ENCODE measurements at regions not wholly inside any gene's neighbourhood (a gene's known extent, or its start where the extent isn't known, plus 50 kb on each side); places are given as distances from the start of the nearest gene placed in this dataset.

DNA sequence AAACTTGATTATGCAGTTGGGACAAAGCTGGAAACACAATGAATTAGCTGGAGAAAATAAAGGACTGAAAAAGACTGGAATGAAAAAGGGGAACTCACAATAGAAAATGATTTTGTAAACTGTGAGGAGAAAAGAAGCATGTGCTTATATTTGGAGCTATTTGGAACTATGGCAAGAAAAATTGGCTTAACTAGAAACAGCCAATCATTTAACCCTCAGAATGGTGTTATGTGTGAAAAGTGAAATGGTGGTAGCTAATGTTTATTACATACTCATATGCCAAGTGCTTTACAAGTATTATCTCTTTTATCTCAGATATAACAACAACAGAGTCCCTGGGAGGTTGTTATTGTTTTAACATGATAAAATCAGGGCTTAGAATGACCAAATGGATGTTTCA lies 583.1 kb upstream of the SEL1L start:
- TF ChIP-seq, protein P1, sequence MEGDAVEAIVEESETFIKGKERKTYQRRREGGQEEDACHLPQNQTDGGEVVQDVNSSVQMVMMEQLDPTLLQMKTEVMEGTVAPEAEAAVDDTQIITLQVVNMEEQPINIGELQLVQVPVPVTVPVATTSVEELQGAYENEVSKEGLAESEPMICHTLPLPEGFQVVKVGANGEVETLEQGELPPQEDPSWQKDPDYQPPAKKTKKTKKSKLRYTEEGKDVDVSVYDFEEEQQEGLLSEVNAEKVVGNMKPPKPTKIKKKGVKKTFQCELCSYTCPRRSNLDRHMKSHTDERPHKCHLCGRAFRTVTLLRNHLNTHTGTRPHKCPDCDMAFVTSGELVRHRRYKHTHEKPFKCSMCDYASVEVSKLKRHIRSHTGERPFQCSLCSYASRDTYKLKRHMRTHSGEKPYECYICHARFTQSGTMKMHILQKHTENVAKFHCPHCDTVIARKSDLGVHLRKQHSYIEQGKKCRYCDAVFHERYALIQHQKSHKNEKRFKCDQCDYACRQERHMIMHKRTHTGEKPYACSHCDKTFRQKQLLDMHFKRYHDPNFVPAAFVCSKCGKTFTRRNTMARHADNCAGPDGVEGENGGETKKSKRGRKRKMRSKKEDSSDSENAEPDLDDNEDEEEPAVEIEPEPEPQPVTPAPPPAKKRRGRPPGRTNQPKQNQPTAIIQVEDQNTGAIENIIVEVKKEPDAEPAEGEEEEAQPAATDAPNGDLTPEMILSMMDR (IDR thresholded peaks at IDR 0.05; ENCODE audit: poor library complexity) = no peak
- no peak for TF ChIP-seq EZH2 (IDR thresholded peaks at IDR 0.05; ENCODE audit: borderline replicate concordance)
- TF ChIP-seq EZH2phosphoT487 (IDR thresholded peaks at IDR 0.05; ENCODE audit: low read depth, severe bottlenecking, unreplicated experiment) = no peak
